Left colon (tissue), 2 donors: ENCODE measurements at regions not wholly inside any gene's neighbourhood (a gene's known extent, or its start where the extent isn't known, plus 50 kb on each side); places are given as distances from the start of the nearest gene placed in this dataset.
"Not testable (repeated sequence)": the region's sequence is repeated elsewhere in the genome, so short reads cannot be mapped to it uniquely, and the experiment has no call there.

Experiments used
- ATAC-seq: fragments of 200-7000 bp; cut with Tn5 transposase; one replicate; pipeline ENCODE4 v1.9.1; 2020; ENCODE audit warnings: mild to moderate bottlenecking, moderate library complexity
- DNase-seq, 2 donors: peaks; one replicate each; pipeline ENCODE4 v3.0.0-alpha.2; 2020
- intact Hi-C, 2 donors: fragments of 100-400 bp; cut with DNase I in 1 of 2; cut with micrococcal nuclease in 1 of 2; formaldehyde crosslinking; loops; one replicate each; pipeline versions ENCODE4 v1.11.2 to v1.14.0; 2022; cut with DNase I, micrococcal nuclease
- donor health status: DM: no; HTN: no; CAD: no.
- donor health status: DM: yes; HTN: yes; CAD: no.

DNA sequence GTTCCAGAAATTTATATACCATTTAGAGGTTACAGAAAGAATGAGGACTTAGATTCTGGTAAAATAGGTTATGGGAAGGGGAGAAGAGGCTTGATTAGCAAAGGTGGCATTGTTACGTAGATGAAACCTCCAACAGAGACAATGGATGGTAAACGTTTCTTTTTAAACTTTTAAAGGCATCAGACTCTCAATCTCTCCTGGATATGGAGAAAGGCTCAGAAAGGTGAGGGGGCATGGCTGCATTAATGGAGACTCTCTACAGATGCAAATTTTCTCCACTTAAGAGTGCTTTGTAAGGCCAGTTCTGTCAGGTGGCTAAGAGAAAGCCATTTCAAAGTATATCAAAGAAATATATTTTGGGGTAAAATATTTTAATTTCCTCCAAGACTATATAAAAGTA is 240.9 kb upstream of the PTER start:
- ATAC-seq = no peak
- DNase-seq = no peak
- intact Hi-C loops = no loop called here

DNA sequence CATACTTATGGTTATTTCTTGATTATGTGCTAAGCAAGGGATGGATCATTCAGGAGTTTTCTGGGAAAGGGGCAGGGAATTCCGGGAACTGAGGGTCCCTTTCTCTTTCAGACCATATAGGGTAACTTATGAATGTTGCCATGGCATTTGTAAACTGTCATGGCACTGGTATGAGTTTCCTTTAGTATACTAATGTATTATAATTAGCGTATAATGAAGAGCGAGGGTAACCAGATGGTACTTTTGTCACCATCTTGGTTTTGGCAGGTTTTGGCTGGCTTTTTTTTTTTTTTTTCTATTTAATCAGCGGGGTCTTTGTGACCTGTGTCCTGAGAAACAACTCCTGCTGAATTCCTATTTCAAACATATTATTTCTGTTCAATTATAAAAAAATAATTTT is 237.6 kb upstream of the PTER start:
- no peak for DNase-seq
- no peak for ATAC-seq
- intact Hi-C loops = no loop called here

DNA sequence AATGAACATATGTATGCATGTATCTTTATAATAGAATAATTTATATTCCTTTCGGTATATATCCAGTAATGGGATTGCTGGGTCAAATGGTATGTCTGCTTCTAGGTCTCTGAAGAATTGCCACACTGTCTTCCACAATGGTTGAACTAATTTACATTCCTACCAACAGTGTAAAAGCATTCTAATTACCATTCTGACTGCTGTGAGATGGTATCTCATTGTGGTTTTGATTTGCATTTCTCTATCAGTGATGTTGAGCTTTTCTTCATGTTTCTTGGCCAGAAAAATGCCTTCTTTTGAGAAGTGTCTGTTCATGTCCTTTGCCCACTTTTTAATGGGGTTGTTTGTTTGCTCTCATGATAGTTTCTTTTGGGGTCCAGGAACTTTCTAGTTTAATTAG is 213.2 kb upstream of the PTER start:
- intact Hi-C loops, DNase-seq, ATAC-seq: not testable (repeated sequence)

DNA sequence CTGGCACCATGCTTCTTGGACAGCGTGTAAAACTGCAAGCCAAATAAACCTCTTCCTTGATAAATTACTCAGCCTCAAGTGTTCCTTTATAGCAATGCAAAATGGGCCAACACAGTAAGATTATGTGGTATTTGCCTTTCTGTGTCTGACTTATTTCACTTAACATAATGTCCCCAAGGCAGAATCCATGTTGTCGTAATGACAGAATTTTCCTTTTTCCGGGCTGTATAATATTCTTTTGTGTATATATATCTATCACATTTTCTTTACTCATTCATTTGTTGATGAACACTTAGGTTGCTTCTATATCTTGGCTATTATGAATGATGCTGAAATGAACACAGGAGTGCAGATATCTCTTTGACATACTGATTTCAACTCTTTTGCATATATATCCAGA is 209.1 kb upstream of the PTER start:
- intact Hi-C loops = no loop called here
- ATAC-seq (no peak), DNase-seq (no peak)

DNA sequence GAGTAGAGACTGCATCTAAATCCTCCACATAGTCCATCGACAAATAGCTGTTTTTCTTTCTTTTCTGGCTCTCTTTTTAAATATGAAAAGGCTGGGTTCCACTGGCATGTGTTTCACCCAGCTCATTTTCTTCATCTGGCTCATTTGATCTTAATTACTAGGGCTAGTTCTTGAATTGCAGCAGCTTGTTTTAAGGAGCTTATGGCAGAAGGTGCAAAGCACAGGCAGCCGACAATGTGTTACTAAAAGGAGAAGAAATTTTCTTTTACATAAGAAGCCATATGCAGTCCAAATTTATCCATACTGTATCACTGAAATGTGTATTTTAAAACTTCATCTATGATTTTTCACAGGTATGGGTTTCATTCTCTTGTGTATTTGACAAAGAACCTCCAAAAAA is 205.6 kb upstream of the PTER start:
- intact Hi-C loops = no loop called here
- DNase-seq = no peak

DNA sequence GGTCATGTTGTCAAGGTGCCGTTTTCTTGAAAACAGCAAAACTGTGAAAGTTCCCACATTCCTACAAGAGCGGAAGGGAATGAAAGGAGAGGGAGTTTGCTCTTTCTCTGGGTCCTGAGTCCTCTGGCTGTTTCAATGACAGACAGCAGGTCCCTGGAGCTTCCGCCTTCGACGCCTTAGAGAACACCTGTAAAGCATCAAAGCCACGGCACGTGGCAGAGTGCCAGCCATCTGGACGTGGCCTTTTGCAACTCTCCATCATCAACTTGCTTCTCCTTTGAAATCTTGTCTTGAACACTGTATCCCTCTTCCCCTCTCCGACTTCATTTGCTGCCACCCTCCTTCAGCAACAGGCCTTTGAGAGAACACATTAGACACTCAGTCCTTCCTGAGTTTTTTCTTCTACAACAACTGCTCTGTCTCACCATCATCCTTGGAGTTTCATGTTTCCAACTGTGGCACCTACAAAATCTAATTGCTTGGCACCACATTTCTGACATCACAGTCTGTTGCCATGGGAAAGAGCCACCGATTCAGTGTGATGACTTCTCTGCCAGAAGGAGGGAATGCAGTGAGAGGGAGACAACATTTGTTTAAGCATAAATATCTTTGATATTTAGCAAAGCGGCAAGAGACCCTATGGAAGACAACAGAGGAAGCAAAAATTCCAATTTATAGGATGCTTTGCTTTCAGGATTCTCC is 204.9 kb upstream of the PTER start:
- ATAC-seq (no peak), DNase-seq (no peak)
- intact Hi-C loops = no loop called here

More for the DNA sequence above, 205.6 kb upstream of the PTER start:
- no peak for ATAC-seq

DNA sequence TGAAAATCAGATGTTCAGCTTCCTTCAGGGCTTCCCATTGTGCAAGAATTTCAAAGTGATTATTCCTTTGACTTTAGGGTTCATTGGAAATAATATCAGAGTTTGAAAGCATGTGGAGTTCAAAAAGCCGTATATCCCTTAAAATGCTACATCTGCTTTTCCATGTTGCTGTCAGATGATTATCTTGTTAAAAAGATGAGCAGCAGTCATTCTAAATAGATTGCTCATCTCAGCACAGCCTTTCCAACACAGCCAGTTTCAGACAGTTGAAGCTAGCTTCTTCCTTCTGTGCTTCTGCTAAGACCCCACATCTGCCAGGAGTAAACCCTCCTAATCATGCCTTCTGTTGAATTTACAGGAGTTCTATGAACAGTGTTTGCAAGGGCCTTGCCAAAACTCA is 204.4 kb upstream of the PTER start:
- ATAC-seq = no peak
- intact Hi-C loops = no loop called here
- DNase-seq = no peak

DNA sequence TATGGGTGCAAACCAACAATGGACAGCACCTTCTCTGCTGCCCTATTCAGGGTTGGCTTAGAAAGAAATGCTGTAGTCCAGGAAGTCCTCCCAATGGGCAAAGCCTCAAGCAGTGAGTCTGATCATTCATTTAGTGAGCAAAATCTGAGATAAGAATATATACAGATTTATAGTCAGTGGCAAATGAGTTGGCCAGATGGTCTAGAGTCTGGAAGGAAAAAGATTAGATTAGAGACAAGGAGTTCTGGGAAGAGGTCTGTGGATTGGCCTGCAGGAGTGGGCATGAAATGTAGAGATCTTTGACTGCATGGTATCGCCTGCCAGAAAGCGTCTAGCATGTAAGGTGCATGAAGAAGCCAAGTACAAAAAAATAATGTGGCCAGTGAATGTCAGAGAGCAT is 201.9 kb upstream of the PTER start:
- no peak for ATAC-seq
- intact Hi-C loops = no loop called here
- no peak for DNase-seq

DNA sequence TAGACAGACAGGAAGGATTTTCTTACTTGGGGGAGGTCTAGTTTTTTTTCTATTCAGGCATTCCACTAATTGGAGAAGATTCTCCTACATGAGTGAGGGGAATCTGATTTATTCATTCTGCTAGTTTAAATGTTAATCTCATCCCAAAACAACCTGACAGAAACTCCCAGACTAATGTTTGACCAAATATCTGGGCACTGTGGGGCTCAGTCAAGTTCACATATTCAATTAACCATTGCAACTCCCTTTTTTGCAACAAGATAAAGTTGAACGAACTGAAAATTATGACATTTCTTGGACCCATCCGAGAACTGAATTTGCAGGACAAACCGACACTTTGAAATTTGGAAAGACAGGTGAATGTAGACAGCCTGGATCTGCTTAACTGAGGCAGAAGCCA is 194.4 kb upstream of the PTER start:
- intact Hi-C loops = no loop called here
- ATAC-seq = no peak
- DNase-seq = no peak

DNA sequence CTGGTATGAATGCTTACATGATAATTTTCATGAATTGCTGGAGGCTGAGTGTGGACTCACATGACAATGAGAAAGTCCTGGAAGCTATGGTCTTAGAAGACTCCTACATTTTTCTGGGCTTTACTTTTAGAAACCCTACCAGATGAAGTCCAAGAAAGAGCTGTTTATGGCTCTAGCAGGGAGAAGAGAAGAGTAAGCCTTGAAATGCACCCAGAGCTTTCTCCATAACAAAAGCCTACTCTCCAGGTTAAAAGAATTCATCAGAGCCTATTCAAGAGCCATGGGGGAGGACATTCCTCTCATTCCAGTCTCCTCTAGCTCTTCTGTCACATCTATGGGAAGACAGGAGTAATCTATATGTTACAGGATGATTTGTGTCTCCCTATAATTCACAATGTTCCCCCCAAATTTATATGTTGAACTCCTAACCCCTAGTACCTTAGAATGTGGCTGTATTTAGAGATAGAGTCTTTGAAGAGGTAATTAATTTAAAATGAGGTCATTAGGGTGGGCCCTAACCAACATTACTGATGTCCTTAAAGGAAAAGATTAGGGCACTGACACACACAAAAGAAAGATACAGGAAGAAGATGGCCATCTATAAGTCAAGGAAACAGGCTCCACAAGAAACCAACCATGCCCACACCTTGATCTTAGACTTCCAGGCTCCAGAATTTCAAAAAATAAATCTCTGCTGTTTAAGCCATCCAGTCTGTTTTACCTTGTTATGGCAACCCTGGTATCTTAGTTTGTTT is 193.8 kb upstream of the PTER start:
- DNase-seq (no peak), ATAC-seq (no peak)
- intact Hi-C loops = no loop called here

DNA sequence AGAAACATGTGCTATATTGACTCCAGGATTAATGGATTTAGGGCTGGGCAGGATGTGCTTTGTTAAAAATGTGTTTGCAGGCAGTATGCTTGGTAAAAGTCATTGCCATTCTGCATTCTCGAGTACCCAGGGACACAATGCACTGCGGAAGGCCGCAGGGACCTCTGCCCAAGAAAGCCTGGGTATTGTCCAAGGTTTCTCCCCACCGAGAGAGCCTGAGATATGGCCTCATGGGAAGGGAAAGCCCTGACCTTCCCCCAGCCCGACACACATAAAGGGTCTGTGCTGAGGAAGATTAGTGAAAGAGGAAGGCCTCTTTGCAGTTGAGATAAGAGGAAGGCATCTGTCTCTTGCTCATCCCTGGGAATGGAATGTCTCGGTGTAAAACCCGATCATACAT is 186.7 kb upstream of the PTER start:
- ATAC-seq, intact Hi-C loops, DNase-seq: not testable (repeated sequence)

DNA sequence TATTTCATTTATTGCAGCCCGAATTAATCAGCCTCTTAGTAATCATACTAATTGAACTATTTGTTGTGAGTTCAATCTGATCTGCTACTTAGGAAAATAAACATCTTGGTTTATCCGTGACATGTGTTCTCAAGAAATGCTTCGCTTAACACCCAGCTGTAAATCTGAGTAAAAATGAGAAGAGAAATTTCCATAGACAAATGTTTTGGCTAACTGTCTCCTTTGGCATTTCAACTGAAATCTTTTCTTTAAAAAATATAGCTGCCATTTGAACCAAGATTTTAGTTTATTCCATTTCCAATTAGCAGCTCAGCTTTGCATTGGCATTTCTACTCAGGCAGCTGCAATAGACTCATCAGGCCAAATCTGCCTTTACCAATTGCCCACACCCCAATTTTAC is 180.5 kb upstream of the PTER start:
- no peak for ATAC-seq
- no peak for DNase-seq
- intact Hi-C loops = no loop called here

DNA sequence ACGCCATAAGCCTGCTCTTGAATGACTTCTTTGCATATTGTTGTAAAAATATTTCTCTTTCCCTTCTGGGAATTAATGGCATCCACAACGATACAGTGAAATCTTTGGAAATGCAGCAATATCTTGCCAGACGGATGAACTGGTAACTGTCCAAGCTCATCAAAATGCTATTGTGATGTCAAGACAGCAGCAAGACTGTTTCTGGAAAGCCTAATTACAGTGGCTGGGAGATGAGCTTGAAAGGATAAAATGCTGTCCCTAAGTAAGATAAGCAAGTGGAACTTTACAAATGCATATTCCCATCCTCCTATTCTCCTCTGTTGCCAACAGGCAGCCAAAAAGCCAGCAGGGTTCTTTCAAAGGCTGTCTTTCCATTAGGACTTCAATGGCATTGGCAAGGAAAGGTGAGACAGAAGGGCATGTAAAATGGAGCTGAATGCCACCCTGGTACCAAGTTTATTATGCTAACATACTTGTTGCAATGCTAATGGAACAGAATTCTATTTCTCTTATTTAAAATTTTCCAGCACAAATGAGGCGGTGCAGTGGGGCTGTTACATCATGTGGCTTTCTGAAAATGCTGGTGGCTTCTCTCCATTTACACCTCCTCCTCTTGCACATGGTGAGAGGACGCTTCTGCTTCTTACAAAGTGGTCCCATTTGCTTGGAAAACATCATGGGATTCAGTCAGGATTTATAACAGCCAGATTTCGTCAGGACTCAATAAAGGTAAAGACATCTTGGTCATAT is 178.3 kb upstream of the PTER start:
- no peak for ATAC-seq
- no peak for DNase-seq
- intact Hi-C loops = no loop called here

DNA sequence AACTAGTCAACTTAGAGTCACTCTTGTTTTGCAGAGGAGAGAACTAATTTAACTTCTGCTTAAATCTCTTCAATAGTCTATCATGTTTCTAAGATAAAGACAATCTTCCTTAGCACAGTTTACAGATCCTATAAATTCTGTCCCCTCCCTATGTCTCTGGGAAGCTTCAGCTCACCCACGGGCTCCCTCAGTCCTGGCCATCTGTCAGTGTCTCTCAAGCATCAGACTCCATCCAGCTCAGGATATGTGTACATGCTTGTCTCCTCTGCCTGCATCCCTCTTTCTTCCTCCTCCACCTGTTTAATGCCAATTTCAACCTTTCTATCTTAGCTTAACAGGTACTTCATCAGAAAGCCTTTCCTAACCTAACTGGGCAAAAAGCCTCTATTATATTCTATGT is 177.1 kb upstream of the PTER start:
- DNase-seq (no peak), ATAC-seq (no peak)
- intact Hi-C loops = no loop called here

DNA sequence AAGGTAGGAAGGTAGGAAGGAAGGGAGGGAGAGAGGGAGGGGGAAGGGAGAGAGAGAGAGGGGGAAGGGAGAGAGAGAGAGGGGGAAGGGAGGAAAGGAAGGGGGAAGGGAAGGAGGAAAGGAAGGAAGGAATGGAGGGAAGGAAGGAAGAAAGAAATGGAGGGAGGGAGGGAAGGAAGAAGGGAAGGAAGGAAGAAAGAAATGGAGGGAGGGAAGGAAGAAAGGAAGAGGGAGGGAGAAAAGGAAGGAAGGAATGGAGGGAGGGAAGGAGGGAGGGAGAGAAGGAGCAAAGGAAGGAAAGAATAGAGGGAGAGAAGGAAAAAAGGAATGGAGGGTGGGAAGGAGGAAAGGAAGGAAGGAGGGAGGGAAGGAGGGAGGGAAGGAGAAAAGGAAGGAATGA is 176.4 kb upstream of the PTER start:
- DNase-seq = no peak
- intact Hi-C loops = no loop called here
- ATAC-seq = no peak

DNA sequence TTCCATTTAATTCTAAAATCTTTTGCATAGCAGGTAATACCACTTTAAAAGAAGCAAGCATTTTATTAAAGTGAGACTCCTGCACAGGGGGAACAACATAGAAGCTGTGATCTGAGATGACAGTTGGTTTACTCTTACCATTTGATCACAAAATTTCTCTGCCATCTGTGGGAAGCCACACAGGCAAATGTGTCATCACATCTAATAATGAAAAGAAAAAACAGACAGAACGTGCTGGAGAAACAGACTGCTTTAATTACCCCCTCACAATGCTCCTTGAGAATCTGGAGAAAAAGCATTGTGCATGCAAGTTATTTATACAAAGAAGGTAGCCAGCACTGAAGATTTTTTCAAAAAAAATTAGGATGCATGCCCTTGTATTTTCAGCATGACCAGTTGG is 165.2 kb upstream of the PTER start:
- intact Hi-C loops = no loop called here
- no peak for DNase-seq
- no peak for ATAC-seq

DNA sequence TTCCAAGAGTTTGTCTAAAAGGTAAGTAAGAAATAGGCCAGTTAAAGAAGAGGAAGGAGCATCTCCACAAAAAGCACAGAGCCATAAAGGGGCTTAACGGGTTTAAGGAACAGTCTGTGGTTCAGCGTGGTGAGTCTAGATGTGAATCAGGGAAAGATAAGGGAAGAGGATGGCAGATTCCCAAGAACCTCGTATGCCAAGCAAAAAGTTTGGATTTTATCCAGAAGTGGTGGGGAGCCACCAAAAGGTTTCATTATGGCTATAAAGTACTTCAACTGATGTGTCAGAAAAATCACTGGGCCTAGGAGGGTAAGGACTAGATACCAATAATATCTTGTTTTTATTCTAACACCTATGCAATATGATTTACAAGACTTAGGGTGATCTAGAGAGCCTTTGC is 161.9 kb upstream of the PTER start:
- no peak for DNase-seq
- intact Hi-C loops = no loop called here
- no peak for ATAC-seq

DNA sequence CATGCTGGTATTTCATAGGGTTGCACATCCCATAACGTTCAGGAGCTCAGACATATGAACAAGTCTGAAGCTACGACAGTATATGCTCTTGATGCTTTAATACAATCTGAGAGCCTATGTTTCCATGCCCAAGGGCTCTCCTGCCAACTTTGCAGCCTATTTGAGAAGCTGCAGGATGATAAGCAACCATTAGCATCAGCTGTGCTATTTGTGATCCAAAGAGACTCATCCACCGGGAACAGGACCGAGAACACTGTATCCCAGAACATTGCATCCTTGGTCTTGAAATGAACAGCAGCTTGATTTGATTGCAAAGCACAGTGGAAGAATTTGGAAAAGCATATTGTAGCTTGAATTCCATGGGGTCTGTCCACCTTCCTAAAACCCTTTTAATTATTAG is 156.2 kb upstream of the PTER start:
- DNase-seq = no peak
- ATAC-seq = no peak
- intact Hi-C loops = no loop called here

DNA sequence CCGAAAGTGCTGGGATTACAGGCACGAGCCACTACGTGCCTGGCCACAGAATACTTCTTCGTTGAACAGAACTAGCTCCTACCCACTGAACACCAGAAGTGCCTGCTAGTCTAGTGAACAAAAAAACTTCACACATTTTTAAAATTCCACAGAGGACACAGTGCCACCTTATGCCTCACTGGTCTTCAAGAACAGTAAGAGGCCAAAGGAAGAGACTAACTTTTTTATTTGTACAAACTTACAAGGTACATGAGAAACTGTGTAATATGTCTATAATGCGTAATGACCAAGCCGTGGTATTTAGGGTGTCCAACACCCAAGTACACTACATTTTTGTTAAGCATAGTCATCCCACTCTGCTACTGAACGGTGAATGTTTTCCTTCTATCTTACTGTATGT is 144.4 kb upstream of the PTER start:
- intact Hi-C loops = no loop called here
- ATAC-seq (no peak), DNase-seq (no peak)

DNA sequence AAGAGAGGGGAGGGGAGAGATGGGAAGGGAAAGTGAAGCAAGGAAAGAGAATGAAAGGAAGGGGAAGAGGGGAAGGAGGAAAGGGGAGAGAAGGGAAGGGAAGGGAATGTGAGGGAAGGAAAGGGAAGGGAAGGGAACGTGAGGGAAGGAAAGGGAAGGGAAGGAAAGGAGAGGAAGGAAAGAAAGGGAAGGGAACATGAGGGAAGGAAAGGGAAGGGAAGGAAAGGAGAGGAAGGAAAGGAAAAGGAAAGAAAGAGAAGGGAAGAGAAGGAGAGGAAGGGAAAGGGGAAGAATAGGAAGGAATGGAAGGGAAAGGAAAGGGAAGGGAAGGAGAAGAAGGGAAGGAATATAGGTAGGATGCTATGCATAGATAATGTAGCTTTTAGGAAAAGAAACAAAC is 139.7 kb upstream of the PTER start:
- intact Hi-C loops = no loop called here
- no peak for DNase-seq

More for the DNA sequence above, 139.7 kb upstream of the PTER start:
- no peak for ATAC-seq
